NAMALWA (cell line): ENCODE measurements at regions not wholly inside any gene's neighbourhood (a gene's known extent, or its start where the extent isn't known, plus 50 kb on each side); places are given as distances from the start of the nearest gene placed in this dataset.

ENCODE experiments used
- DNase-seq: peaks from one replicate; pipeline ENCODE4 v3.0.0-alpha.2; 2015; ENCODE audit warnings: low spot score

- no peak for DNase-seq
These were observed 76.7 kb upstream of the SALL3 start for GRCh38 chr18:78902795-78903435.

- DNase-seq: no peak
These were observed 76.0 kb upstream of the SALL3 start for GRCh38 chr18:78903436-78904178.

GRCh38 chr18:78904179-78904531 is 75.5 kb upstream of the SALL3 start:
- no peak for DNase-seq

- DNase-seq: no peak
These were observed 74.3 kb upstream of the SALL3 start for GRCh38 chr18:78905334-78905733.

GRCh38 chr18:78906066-78906465 is 73.6 kb upstream of the SALL3 start:
- no peak for DNase-seq

- no peak for DNase-seq
These were observed 71.0 kb upstream of the SALL3 start for GRCh38 chr18:78908462-78909260.

GRCh38 chr18:78911751-78912283 is 67.8 kb upstream of the SALL3 start:
- DNase-seq: no peak

- DNase-seq: no peak
These were observed 67.3 kb upstream of the SALL3 start for GRCh38 chr18:78912336-78912735.

GRCh38 chr18:78912844-78913243 is 66.8 kb upstream of the SALL3 start:
- DNase-seq: no peak

GRCh38 chr18:78913395-78913794 is 66.2 kb upstream of the SALL3 start:
- no peak for DNase-seq

GRCh38 chr18:78913830-78914231 is 65.8 kb upstream of the SALL3 start:
- no peak for DNase-seq

- DNase-seq: no peak
These were observed 65.2 kb upstream of the SALL3 start for GRCh38 chr18:78914249-78914935.

- no peak for DNase-seq
These were observed 64.1 kb upstream of the SALL3 start for GRCh38 chr18:78915446-78916008.

GRCh38 chr18:78918707-78919106 is 60.9 kb upstream of the SALL3 start:
- no peak for DNase-seq

- DNase-seq: no peak
These were observed 59.7 kb upstream of the SALL3 start for GRCh38 chr18:78919956-78920355.

GRCh38 chr18:78920456-78921138 is 59.0 kb upstream of the SALL3 start:
- no peak for DNase-seq

- no peak for DNase-seq
These were observed 56.8 kb upstream of the SALL3 start for GRCh38 chr18:78922856-78923255.

- DNase-seq: no peak
These were observed 55.3 kb upstream of the SALL3 start for GRCh38 chr18:78924301-78924700.

GRCh38 chr18:78924786-78925540 is 54.7 kb upstream of the SALL3 start:
- DNase-seq: no peak

- no peak for DNase-seq
These were observed 53.9 kb upstream of the SALL3 start for GRCh38 chr18:78925557-78926242.
